Panc1 (cell line): ENCODE measurements at regions not wholly inside any gene's neighbourhood (a gene's known extent, or its start where the extent isn't known, plus 50 kb on each side); places are given as distances from the start of the nearest gene placed in this dataset.

Experiments used
- CTCF ChIP-seq: fragments of 450-650 bp; IDR thresholded peaks from 2 replicates; pipeline ENCODE4 v1.5.1; 2017; ENCODE audit warnings: mild to moderate bottlenecking
- POLR2AphosphoS5 ChIP-seq: IDR thresholded peaks from 2 replicates; pipeline ENCODE4 v1.6.1; 2012; ENCODE audit warnings: mild to moderate bottlenecking, low read depth, low read length, moderate library complexity
- REST ChIP-seq, 2 experiments: IDR thresholded peaks; 2 replicates each; pipeline ENCODE4 v1.6.1; 2011 to 2012; ENCODE audit warnings: low read depth in 2 of 2, control low read depth in 1 of 2, low read length in 1 of 2, mild to moderate bottlenecking in 1 of 2, moderate library complexity in 1 of 2; ENCODE audit not compliant: insufficient read depth in 1 of 2
- SIN3A ChIP-seq: IDR thresholded peaks from 2 replicates; pipeline ENCODE4 v1.6.1; 2012; ENCODE audit warnings: low read depth, mild to moderate bottlenecking, low read length, moderate library complexity, borderline replicate concordance; ENCODE audit not compliant: insufficient read depth
- TCF7L2 ChIP-seq: IDR thresholded peaks from 2 replicates; pipeline ENCODE4 v1.6.1; 2011; ENCODE audit warnings: mild to moderate bottlenecking, low read depth, low read length, inconsistent platforms

- TF ChIP-seq CTCF (no peak), REST (IDR thresholded peaks at IDR 0.05; ENCODE audit: insufficient read depth in 1 of 2, low read depth in 2 of 2, low read length in 1 of 2) (no peak), SIN3A (no peak), POLR2AphosphoS5 (no peak), TCF7L2 (no peak)
Observed at GRCh38 chr13:39960191-39960590, 304.7 kb downstream of the COG6 start.
